ENCODE measurements at regions not wholly inside any gene's neighbourhood (a gene's known extent, or its start where the extent isn't known, plus 50 kb on each side); places are given as distances from the start of the nearest gene placed in this dataset.
"Not testable (repeated sequence)": the region's sequence is repeated elsewhere in the genome, so short reads cannot be mapped to it uniquely, and the experiment has no call there.

- no peak for FAIRE-seq
These were observed 101.4 kb downstream of the TNFRSF13B start for GRCh38 chr17:16870253-16871245.

GRCh38 chr17:16869531-16870252, 102.2 kb downstream of the TNFRSF13B start:
- not testable (repeated sequence) for FAIRE-seq; DNase-seq (ENCODE audit: low spot score in 2 of 2)

More at GRCh38 chr17:16870253-16871245, 101.4 kb downstream of the TNFRSF13B start:
- DNase-seq (ENCODE audit: low spot score in 2 of 2), result no peak

- DNase-seq (ENCODE audit: low spot score in 2 of 2); FAIRE-seq: not testable (repeated sequence)
These were observed 103.3 kb downstream of the TNFRSF13B start for GRCh38 chr17:16868616-16869015.

GRCh38 chr17:16867545-16867944, 104.4 kb downstream of the TNFRSF13B start:
- FAIRE-seq; DNase-seq (ENCODE audit: low spot score in 2 of 2): not testable (repeated sequence)

GRCh38 chr17:16866841-16867240, 105.1 kb downstream of the TNFRSF13B start:
- not testable (repeated sequence) for FAIRE-seq

GRCh38 chr17:16866436-16866835, 105.5 kb downstream of the TNFRSF13B start:
- DNase-seq (ENCODE audit: low spot score in 2 of 2) (no peak), FAIRE-seq (no peak)

More at GRCh38 chr17:16866841-16867240, 105.1 kb downstream of the TNFRSF13B start:
- DNase-seq (ENCODE audit: low spot score in 2 of 2), result not testable (repeated sequence)

GRCh38 chr17:16865704-16866103, 106.2 kb downstream of the TNFRSF13B start:
- not testable (repeated sequence) for DNase-seq (ENCODE audit: low spot score in 2 of 2); FAIRE-seq

GRCh38 chr17:16865077-16865613, 106.8 kb downstream of the TNFRSF13B start:
- FAIRE-seq; DNase-seq (ENCODE audit: low spot score in 2 of 2): not testable (repeated sequence)

GRCh38 chr17:16864462-16865076, 107.3 kb downstream of the TNFRSF13B start:
- FAIRE-seq, result not testable (repeated sequence)

GRCh38 chr17:16861152-16861551, 110.8 kb downstream of the TNFRSF13B start:
- not testable (repeated sequence) for DNase-seq (ENCODE audit: low spot score in 2 of 2); FAIRE-seq

More at GRCh38 chr17:16864462-16865076, 107.3 kb downstream of the TNFRSF13B start:
- not testable (repeated sequence) for DNase-seq (ENCODE audit: low spot score in 2 of 2)

GRCh38 chr17:16860467-16860866, 111.5 kb downstream of the TNFRSF13B start:
- FAIRE-seq; DNase-seq (ENCODE audit: low spot score in 2 of 2): not testable (repeated sequence)

- DNase-seq (ENCODE audit: low spot score in 2 of 2); FAIRE-seq: not testable (repeated sequence)
These were observed 112.4 kb downstream of the TNFRSF13B start for GRCh38 chr17:16859515-16859914.

- not testable (repeated sequence) for FAIRE-seq; DNase-seq (ENCODE audit: low spot score in 2 of 2)
These were observed 114.2 kb downstream of the TNFRSF13B start for GRCh38 chr17:16857746-16858145.

- not testable (repeated sequence) for DNase-seq (ENCODE audit: low spot score in 2 of 2); FAIRE-seq
These were observed 115.1 kb downstream of the TNFRSF13B start for GRCh38 chr17:16856846-16857245.

- not testable (repeated sequence) for FAIRE-seq; DNase-seq (ENCODE audit: low spot score in 2 of 2)
These were observed 115.7 kb downstream of the TNFRSF13B start for GRCh38 chr17:16856171-16856570.

- not testable (repeated sequence) for FAIRE-seq; DNase-seq (ENCODE audit: low spot score in 2 of 2)
These were observed 117.3 kb downstream of the TNFRSF13B start for GRCh38 chr17:16854636-16855035.

GRCh38 chr17:16853661-16854320, 118.1 kb downstream of the TNFRSF13B start:
- DNase-seq (ENCODE audit: low spot score in 2 of 2) (no peak), FAIRE-seq (no peak)

- not testable (repeated sequence) for FAIRE-seq; DNase-seq (ENCODE audit: low spot score in 2 of 2)
These were observed 122.1 kb downstream of the TNFRSF13B start for GRCh38 chr17:16849861-16850260.

- DNase-seq (ENCODE audit: low spot score in 2 of 2); FAIRE-seq: not testable (repeated sequence)
These were observed 122.9 kb downstream of the TNFRSF13B start for GRCh38 chr17:16848997-16849396.
